H9 (cell line): ENCODE measurements at regions not wholly inside any gene's neighbourhood (a gene's known extent, or its start where the extent isn't known, plus 50 kb on each side); places are given as distances from the start of the nearest gene placed in this dataset.
A peak's percentile ranks its signal among the peaks of the same experiment; 100 is the strongest.

Experiments
- DNase-seq: peaks from one replicate; pipeline ENCODE4 v3.0.0-alpha.2; 2017
- H2AFZ ChIP-seq: one replicate; pipeline ENCODE4 v1.6.1; 2013; ENCODE audit warnings: mild to moderate bottlenecking, low read length, control low read depth, moderate library complexity
- H2AK5ac ChIP-seq: 2 replicates; pipeline ENCODE4 v1.6.1; 2013; ENCODE audit warnings: low read length, control low read depth, mixed read lengths; ENCODE audit not compliant: insufficient read length
- H2BK120ac ChIP-seq: one replicate; pipeline ENCODE4 v1.6.1; 2013; ENCODE audit warnings: low read depth, mild to moderate bottlenecking, low read length, control low read depth, inconsistent platforms; ENCODE audit not compliant: poor library complexity, severe bottlenecking
- H2BK12ac ChIP-seq: 2 replicates; pipeline ENCODE4 v1.6.1; 2013; ENCODE audit warnings: low read length, control low read depth, mixed read lengths, low read depth; ENCODE audit not compliant: insufficient read length
- H2BK15ac ChIP-seq: 2 replicates; pipeline ENCODE4 v1.6.1; 2013; ENCODE audit warnings: low read depth, low read length, control low read depth
- H2BK20ac ChIP-seq: one replicate; pipeline ENCODE4 v1.6.1; 2013; ENCODE audit warnings: low read depth, mild to moderate bottlenecking, low read length, control low read depth, inconsistent platforms; ENCODE audit not compliant: poor library complexity, severe bottlenecking
- H2BK5ac ChIP-seq: 2 replicates; pipeline ENCODE4 v1.6.1; 2013; ENCODE audit warnings: low read length, control low read depth, mixed read lengths; ENCODE audit not compliant: insufficient read length
- H3K14ac ChIP-seq: 2 replicates; pipeline ENCODE4 v1.6.1; 2013; ENCODE audit warnings: low read length, control low read depth; ENCODE audit not compliant: insufficient read depth
- H3K18ac ChIP-seq: 2 replicates; pipeline ENCODE4 v1.6.1; 2013; ENCODE audit warnings: low read depth, mild to moderate bottlenecking, mixed read lengths, low read length, control low read depth; ENCODE audit not compliant: insufficient read length
- H3K23ac ChIP-seq: 2 replicates; pipeline ENCODE4 v1.6.1; 2013; ENCODE audit warnings: low read length, control low read depth, mixed read lengths, low read depth; ENCODE audit not compliant: insufficient read length
- H3K23me2 ChIP-seq: 2 replicates; pipeline ENCODE4 v1.6.1; 2013; ENCODE audit warnings: low read depth, mild to moderate bottlenecking, mixed read lengths, low read length, control low read depth; ENCODE audit not compliant: insufficient read length, poor library complexity, severe bottlenecking
- H3K27ac ChIP-seq: 2 replicates; pipeline ENCODE4 v1.5.1; 2013; ENCODE audit warnings: low read length, control low read depth, mixed read lengths, low read depth; ENCODE audit not compliant: insufficient read length
- H3K27me3 ChIP-seq: 2 replicates; pipeline ENCODE4 v1.6.1; 2013; ENCODE audit warnings: low read length, control low read depth, inconsistent platforms; ENCODE audit not compliant: insufficient read depth
- H3K4ac ChIP-seq: 2 replicates; pipeline ENCODE4 v1.6.1; 2013; ENCODE audit warnings: low read depth, mild to moderate bottlenecking, control low read depth, inconsistent platforms, low read length, moderate library complexity
- H3K4me1 ChIP-seq: 2 replicates; pipeline ENCODE4 v1.6.1; 2013; ENCODE audit warnings: low read length, control low read depth, inconsistent platforms; ENCODE audit not compliant: insufficient read depth
- H3K4me2 ChIP-seq: 2 replicates; pipeline ENCODE4 v1.6.1; 2013; ENCODE audit warnings: low read length, control low read depth, mixed read lengths; ENCODE audit not compliant: insufficient read length, insufficient read depth
- H3K56ac ChIP-seq: 2 replicates; pipeline ENCODE4 v1.6.1; 2013; ENCODE audit warnings: low read depth, mild to moderate bottlenecking, mixed read lengths, low read length, control low read depth; ENCODE audit not compliant: insufficient read length
- H3K79me1 ChIP-seq: 2 replicates; pipeline ENCODE4 v1.6.1; 2013; ENCODE audit warnings: low read depth, mild to moderate bottlenecking, moderate library complexity, low read length, control low read depth, inconsistent platforms; ENCODE audit not compliant: insufficient read depth, poor library complexity, severe bottlenecking
- H3K79me2 ChIP-seq: 2 replicates; pipeline ENCODE4 v1.6.1; 2013; ENCODE audit warnings: low read length, control low read depth, inconsistent platforms; ENCODE audit not compliant: insufficient read depth
- H3K9ac ChIP-seq: 2 replicates; pipeline ENCODE4 v1.6.1; 2013; ENCODE audit warnings: low read length, control low read depth, mixed read lengths; ENCODE audit not compliant: insufficient read length; ENCODE audit errors: extremely low read depth
- H3K9me3 ChIP-seq: one replicate; pipeline ENCODE4 v1.6.1; 2013; ENCODE audit warnings: low read depth, low read length, inconsistent platforms; ENCODE audit not compliant: control insufficient read depth
- H3T11ph ChIP-seq: one replicate; pipeline ENCODE4 v1.6.1; 2013; ENCODE audit warnings: mild to moderate bottlenecking, low read length, control low read depth, inconsistent platforms
- H4K20me1 ChIP-seq: one replicate; pipeline ENCODE4 v1.6.1; 2013; ENCODE audit not compliant: control insufficient read depth, insufficient read length, insufficient read depth
- H4K5ac ChIP-seq: 2 replicates; pipeline ENCODE4 v1.6.1; 2013; ENCODE audit warnings: low read depth, mild to moderate bottlenecking, mixed read lengths, low read length, control low read depth; ENCODE audit not compliant: insufficient read length
- H4K8ac ChIP-seq: replicated peaks from 2 replicates; pipeline ENCODE4 v1.6.1; 2013; ENCODE audit warnings: low read length, control low read depth, mixed read lengths, low read depth; ENCODE audit not compliant: insufficient read length
- H4K91ac ChIP-seq: 2 replicates; pipeline ENCODE4 v1.6.1; 2013; ENCODE audit warnings: low read depth, mild to moderate bottlenecking, moderate library complexity, mixed read lengths, low read length, control low read depth; ENCODE audit not compliant: insufficient read length
- H3K27ac Mint-ChIP-seq, 3 experiments: 2 replicates in 2 of 3; 3 replicates in 1 of 3; pipeline ENCODE4 v1.8.0; 2020 to 2021; ENCODE audit warnings: mixed read lengths in 3 of 3, mild to moderate bottlenecking in 1 of 3, moderate library complexity in 1 of 3
- H3K27me3 Mint-ChIP-seq: 2 replicates; pipeline ENCODE4 v1.8.0; 2021; ENCODE audit warnings: low read depth, mild to moderate bottlenecking, moderate library complexity, mixed read lengths
- H3K36me3 Mint-ChIP-seq, 3 experiments: 2 replicates in 2 of 3; 3 replicates in 1 of 3; pipeline ENCODE4 v1.8.0; 2020 to 2021; ENCODE audit warnings: low read depth in 3 of 3, mixed read lengths in 3 of 3; ENCODE audit not compliant: insufficient read depth in 1 of 3
- H3K4me1 Mint-ChIP-seq, 2 experiments: 2 replicates each; pipeline ENCODE4 v1.8.0; 2020; ENCODE audit warnings: mixed read lengths in 2 of 2
- H3K4me3 Mint-ChIP-seq, 2 experiments: 2 replicates in 1 of 2; 3 replicates in 1 of 2; pipeline ENCODE4 v1.8.0; 2020 to 2021; ENCODE audit warnings: mild to moderate bottlenecking in 2 of 2, mixed read lengths in 2 of 2, moderate library complexity in 1 of 2
- H3K9me3 Mint-ChIP-seq, 2 experiments: 2 replicates in 1 of 2; 3 replicates in 1 of 2; pipeline ENCODE4 v1.8.0; 2020; ENCODE audit warnings: mild to moderate bottlenecking in 2 of 2, mixed read lengths in 2 of 2, moderate library complexity in 1 of 2
- WGBS: extraction: QIAGEN DNeasy Blood & Tissue Kit; methylation state at CpG from one replicate; pipeline ENCODE4 v1.1.7; 2013; ENCODE audit warnings: missing lambda C conversion rate, low lambda C conversion rate, mixed read lengths; ENCODE audit not compliant: insufficient read length; ENCODE audit errors: extremely low coverage; 5-methylcytosine and 5-hydroxymethylcytosine counted together
- TF ChIP-seq, protein P1 (sequence below): fragments of 200-600 bp; sonication (generic); conservative IDR thresholded peaks from 3 replicates; pipeline ENCODE4 v1.8.0; 2021; ENCODE audit warnings: antibody characterized with exemption, mild to moderate bottlenecking

GRCh38 chr10:25818751-25819150 lies 115.3 kb upstream of the MYO3A start:
- no peaks in the 10 kb centered on the region for H3K27me3 Mint-ChIP-seq
- H3K4me1 Mint-ChIP-seq = peaks cover 31 to 37% of the 10 kb centered on the region in 2 experiments
- no peak overlapping the region for H2BK5ac ChIP-seq

More at GRCh38 chr10:25818751-25819150, 115.3 kb upstream of the MYO3A start:
- Histone ChIP-seq H3K4ac (no peak overlapping the region), H2BK20ac (no peak overlapping the region), H3K14ac (no peak overlapping the region), H2BK12ac (no peak overlapping the region), H4K8ac (no peak overlapping the region), H3K4me2 (no peak overlapping the region), H3K9ac (no peak overlapping the region), H3K79me2 (no peaks in the 10 kb centered on the region), H3K23ac (no peak overlapping the region), H3K79me1 (no peaks in the 10 kb centered on the region), H3K27me3 (no peaks in the 10 kb centered on the region), H3T11ph (no peak overlapping the region), H2AFZ (no peak overlapping the region), H3K27ac (no peak overlapping the region), H3K18ac (no peak overlapping the region), H2BK120ac (no peak overlapping the region), H4K91ac (no peak overlapping the region), H3K23me2 (no peaks in the 10 kb centered on the region), H4K5ac (no peak overlapping the region), H3K4me1 (no peaks in the 10 kb centered on the region; the same call in 1 of the 2 replicates), H2BK15ac (no peak overlapping the region), H4K20me1 (no peaks in the 10 kb centered on the region), H2AK5ac (no peak overlapping the region), H3K9me3 (no peaks in the 10 kb centered on the region), H3K56ac (no peak overlapping the region)
- H3K9me3 Mint-ChIP-seq = peaks cover 0 to 3% of the 10 kb centered on the region in 2 experiments; a peak in 3 of 5 replicates
- no CpG with 5 or more reads among the region's 9 CpGs for WGBS
- peak; percentile 84 for DNase-seq
- peaks cover 0 to 5% (median 0%) of the 10 kb centered on the region in 3 experiments; a peak in 1 of 7 replicates for H3K36me3 Mint-ChIP-seq
- peak overlapping the region in 1 of 2 experiments; percentile 54; a peak in 1 of 5 replicates for H3K4me3 Mint-ChIP-seq
- H3K27ac Mint-ChIP-seq = peak overlapping the region; percentile 10 to 74 (median 25); a peak in 5 of 7 replicates
- TF ChIP-seq, protein P1, sequence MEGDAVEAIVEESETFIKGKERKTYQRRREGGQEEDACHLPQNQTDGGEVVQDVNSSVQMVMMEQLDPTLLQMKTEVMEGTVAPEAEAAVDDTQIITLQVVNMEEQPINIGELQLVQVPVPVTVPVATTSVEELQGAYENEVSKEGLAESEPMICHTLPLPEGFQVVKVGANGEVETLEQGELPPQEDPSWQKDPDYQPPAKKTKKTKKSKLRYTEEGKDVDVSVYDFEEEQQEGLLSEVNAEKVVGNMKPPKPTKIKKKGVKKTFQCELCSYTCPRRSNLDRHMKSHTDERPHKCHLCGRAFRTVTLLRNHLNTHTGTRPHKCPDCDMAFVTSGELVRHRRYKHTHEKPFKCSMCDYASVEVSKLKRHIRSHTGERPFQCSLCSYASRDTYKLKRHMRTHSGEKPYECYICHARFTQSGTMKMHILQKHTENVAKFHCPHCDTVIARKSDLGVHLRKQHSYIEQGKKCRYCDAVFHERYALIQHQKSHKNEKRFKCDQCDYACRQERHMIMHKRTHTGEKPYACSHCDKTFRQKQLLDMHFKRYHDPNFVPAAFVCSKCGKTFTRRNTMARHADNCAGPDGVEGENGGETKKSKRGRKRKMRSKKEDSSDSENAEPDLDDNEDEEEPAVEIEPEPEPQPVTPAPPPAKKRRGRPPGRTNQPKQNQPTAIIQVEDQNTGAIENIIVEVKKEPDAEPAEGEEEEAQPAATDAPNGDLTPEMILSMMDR = no peak
